Activated B cell treated with CpG ODN at 0.5 μM for 24 hours (primary cell): ENCODE measurements at regions not wholly inside any gene's neighbourhood (a gene's known extent, or its start where the extent isn't known, plus 50 kb on each side); places are given as distances from the start of the nearest gene placed in this dataset.

Experiments used
- ATAC-seq: fragments of 200-7000 bp; cut with Tn5 transposase; one replicate; pipeline ENCODE4 v1.10.0; 2021; ENCODE audit warnings: low read depth, mild to moderate bottlenecking, moderate library complexity
- CTCF ChIA-PET: fragments of 350-600 bp; sonication (Branson Sonifier 250); formaldehyde crosslinking; loops from one replicate; lab custom pipeline; 2021; ENCODE audit warnings: antibody characterized with exemption; lab: Charles Lee
- POLR2A ChIA-PET: fragments of 350-600 bp; sonication (Branson Sonifier 250); formaldehyde crosslinking; loops from one replicate; lab custom pipeline; 2021; ENCODE audit warnings: antibody characterized with exemption; lab: Charles Lee
- DNase-seq: peaks from one replicate; pipeline ENCODE4 v3.0.0; 2022
- H3K27ac Mint-ChIP-seq: one replicate; pipeline ENCODE4 v1.8.0; 2020; ENCODE audit warnings: mixed read lengths
- H3K27me3 Mint-ChIP-seq: one replicate; pipeline ENCODE4 v1.8.0; 2021; ENCODE audit warnings: mixed read lengths
- H3K36me3 Mint-ChIP-seq: one replicate; pipeline ENCODE4 v1.8.0; 2021; ENCODE audit warnings: low read depth, mixed read lengths
- H3K4me1 Mint-ChIP-seq: one replicate; pipeline ENCODE4 v1.8.0; 2021; ENCODE audit warnings: mixed read lengths
- H3K4me3 Mint-ChIP-seq: one replicate; pipeline ENCODE4 v1.8.0; 2020; ENCODE audit warnings: mild to moderate bottlenecking, mixed read lengths
- H3K9me3 Mint-ChIP-seq: one replicate; pipeline ENCODE4 v1.8.0; 2020; ENCODE audit warnings: mixed read lengths
- CTCF ChIP-seq: fragments of 200-600 bp; IDR thresholded peaks from one replicate; pipeline ENCODE4 v1.8.0; 2022; ENCODE audit warnings: antibody characterized with exemption, mild to moderate bottlenecking
- intact Hi-C: fragments of 100-400 bp; cut with micrococcal nuclease; formaldehyde crosslinking; loops from one replicate; pipeline ENCODE4 v1.15.1; 2024

GRCh38 chr18:10128921-10129501, 215.2 kb downstream of the VAPA start:
- ChIA-PET POLR2A (no interaction called here), CTCF (no interaction called here)
- Mint-ChIP-seq H3K9me3 (no peaks in the 10 kb centered on the region), H3K27ac (no peak overlapping the region), H3K4me3 (no peak overlapping the region), H3K27me3 (peaks cover 28% of the 10 kb centered on the region), H3K36me3 (no peaks in the 10 kb centered on the region), H3K4me1 (peaks cover 6% of the 10 kb centered on the region)
- ATAC-seq = no peak
- intact Hi-C loops = no loop called here
- TF ChIP-seq CTCF = no peak
- DNase-seq = no peak

GRCh38 chr18:10130606-10131005, 216.8 kb downstream of the VAPA start:
- ATAC-seq = no peak
- no peak overlapping the region for H3K4me3 Mint-ChIP-seq
- ChIA-PET CTCF (no interaction called here), POLR2A (no interaction called here)
- no peak for TF ChIP-seq CTCF
- no peak for DNase-seq
- intact Hi-C loops = no loop called here
- H3K36me3 Mint-ChIP-seq = no peaks in the 10 kb centered on the region
- no peaks in the 10 kb centered on the region for H3K9me3 Mint-ChIP-seq
- peaks cover 32% of the 10 kb centered on the region for H3K27me3 Mint-ChIP-seq
- peaks cover 6% of the 10 kb centered on the region for H3K4me1 Mint-ChIP-seq
- H3K27ac Mint-ChIP-seq = no peak overlapping the region

- ATAC-seq = no peak
- Mint-ChIP-seq H3K9me3 (no peaks in the 10 kb centered on the region), H3K27me3 (peaks cover 32% of the 10 kb centered on the region), H3K27ac (no peak overlapping the region), H3K36me3 (no peaks in the 10 kb centered on the region), H3K4me1 (peaks cover 6% of the 10 kb centered on the region), H3K4me3 (no peak overlapping the region)
- POLR2A ChIA-PET = no interaction called here
- CTCF ChIA-PET = no interaction called here
- no peak for TF ChIP-seq CTCF
- intact Hi-C loops = no loop called here
- DNase-seq = no peak
These were observed 217.3 kb downstream of the VAPA start for GRCh38 chr18:10131081-10131459.

- ATAC-seq (no peak), DNase-seq (no peak)
- no peak overlapping the region for H3K27ac Mint-ChIP-seq
- no peaks in the 10 kb centered on the region for H3K36me3 Mint-ChIP-seq
- ChIA-PET CTCF (no interaction called here), POLR2A (no interaction called here)
- H3K4me1 Mint-ChIP-seq = peaks cover 6% of the 10 kb centered on the region
- no peak for TF ChIP-seq CTCF
- intact Hi-C loops = no loop called here
- H3K27me3 Mint-ChIP-seq = peaks cover 32% of the 10 kb centered on the region
- no peaks in the 10 kb centered on the region for H3K9me3 Mint-ChIP-seq
- peak overlapping the region; percentile 7 for H3K4me3 Mint-ChIP-seq
These were observed 217.9 kb downstream of the VAPA start for GRCh38 chr18:10131460-10132395.

GRCh38 chr18:10133516-10133915, 219.7 kb downstream of the VAPA start:
- CTCF ChIA-PET = no interaction called here
- Mint-ChIP-seq H3K4me1 (peaks cover 6% of the 10 kb centered on the region), H3K27ac (no peak overlapping the region), H3K36me3 (no peaks in the 10 kb centered on the region), H3K4me3 (no peak overlapping the region), H3K9me3 (no peaks in the 10 kb centered on the region), H3K27me3 (peaks cover 28% of the 10 kb centered on the region)
- no peak for TF ChIP-seq CTCF
- intact Hi-C loops = no loop called here
- no peak for ATAC-seq
- POLR2A ChIA-PET = interaction anchor here (0.6 kb wide), 1 partner anchor 30 kb away, joined by 5 read pairs; no protein-coding TSS in a partner anchor
- no peak for DNase-seq
